Fibroblast of skin of back (primary cell): ENCODE measurements at regions not wholly inside any gene's neighbourhood (a gene's known extent, or its start where the extent isn't known, plus 50 kb on each side); places are given as distances from the start of the nearest gene placed in this dataset.

Source experiments
- DNase-seq: peaks from one replicate; pipeline ENCODE4 v3.0.0-alpha.2; 2013

DNA sequence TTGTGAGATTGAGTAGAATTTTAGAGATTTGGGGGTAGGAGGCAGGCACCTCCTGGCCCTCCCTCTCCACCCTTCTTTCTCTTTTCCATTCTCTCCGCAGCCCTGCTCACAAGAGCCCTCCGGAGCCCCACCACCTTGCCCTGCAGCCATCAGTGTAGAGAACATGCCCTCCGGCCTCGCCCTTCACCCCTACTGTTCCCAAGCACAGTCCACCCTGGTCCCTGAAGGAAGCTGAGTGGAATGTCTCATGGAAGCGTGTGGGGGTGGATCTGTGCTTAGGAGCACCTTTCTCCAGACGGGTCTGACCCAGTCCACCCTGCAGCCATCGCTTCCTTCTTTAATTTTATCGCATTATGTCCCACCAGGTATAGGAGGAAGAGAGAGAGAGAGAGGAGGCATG is 267.1 kb downstream of the NSG2 start:
- no peak for DNase-seq

GRCh38 chr5:174313615-174314014 is 268.1 kb downstream of the NSG2 start:
- no peak for DNase-seq

GRCh38 chr5:174314261-174314660 is 268.8 kb downstream of the NSG2 start:
- DNase-seq = no peak

- DNase-seq = no peak
These were observed 270.0 kb downstream of the NSG2 start for GRCh38 chr5:174315471-174315870.

DNA sequence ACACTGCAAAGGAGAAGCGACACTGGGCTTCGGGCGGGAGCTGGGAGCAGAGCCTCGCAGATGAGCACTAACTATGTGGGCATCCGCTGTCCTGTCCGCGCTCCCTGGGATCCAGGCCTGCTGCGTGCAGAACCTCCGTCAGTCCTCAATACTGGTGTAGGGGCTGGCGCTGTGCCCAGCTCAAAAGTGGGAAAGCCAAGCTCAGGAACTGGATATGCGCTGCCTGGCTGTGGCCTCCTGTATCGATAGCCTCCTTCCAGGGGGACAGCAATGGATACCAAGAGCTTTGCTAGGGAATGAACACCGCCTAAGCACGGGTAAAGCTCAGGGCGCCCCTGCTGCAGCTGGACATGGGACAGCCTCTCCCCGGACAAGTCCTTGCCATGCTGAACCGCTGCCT is 270.4 kb downstream of the NSG2 start:
- no peak for DNase-seq

- no peak for DNase-seq
These were observed 270.8 kb downstream of the NSG2 start for GRCh38 chr5:174316326-174316725.

DNA sequence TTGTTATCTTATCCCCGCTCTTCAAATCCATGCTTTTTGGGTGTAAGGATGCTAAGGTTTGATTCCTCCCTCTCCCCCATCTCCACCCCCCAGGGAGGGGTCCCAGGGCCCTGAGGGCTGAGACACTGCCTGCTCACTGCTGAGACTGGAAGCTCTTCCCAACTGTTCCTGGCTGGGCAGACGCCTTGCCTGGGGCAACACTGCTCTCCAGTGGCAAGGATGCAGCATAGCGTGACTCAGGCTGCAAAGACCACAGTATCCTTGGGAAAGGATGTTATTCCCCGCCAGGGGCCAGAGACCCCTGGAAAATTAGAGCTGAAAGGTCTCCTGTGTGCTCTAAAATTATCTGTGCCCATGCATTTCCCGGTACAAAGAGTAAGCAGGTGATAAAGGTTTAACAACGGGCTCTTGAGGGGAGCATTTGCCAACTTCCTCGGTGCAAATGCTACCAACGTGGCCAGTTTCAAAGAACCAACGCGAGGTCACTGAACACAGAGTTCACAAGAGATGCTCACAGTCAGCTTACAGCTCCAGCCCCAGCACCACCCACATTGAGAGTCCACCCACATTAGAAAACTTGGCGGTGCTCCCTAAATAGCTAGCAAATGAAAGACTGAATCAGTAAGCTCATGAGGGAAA is 271.9 kb downstream of the NSG2 start:
- peak; percentile 56 for DNase-seq

- DNase-seq = no peak
These were observed 273.1 kb downstream of the NSG2 start for GRCh38 chr5:174318578-174318977.

DNA sequence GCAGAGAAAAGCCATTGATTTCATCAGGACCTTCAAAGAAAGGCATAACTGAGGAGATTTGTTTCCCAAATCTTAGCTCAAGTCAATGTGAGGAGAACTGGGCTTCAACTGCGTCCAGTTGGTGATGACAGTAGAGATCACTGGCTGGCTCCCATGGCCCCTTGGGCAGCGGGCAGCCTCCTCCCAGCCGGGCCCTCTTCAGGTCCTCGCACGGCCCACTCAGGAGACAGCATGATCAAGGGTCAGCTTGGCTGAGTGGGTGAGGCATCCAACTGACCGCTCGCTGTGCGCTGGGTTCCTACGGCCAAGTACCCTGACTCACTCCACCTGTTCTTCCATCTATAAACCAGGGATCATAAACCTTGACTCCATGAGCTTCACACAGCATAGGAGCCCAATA is 274.0 kb downstream of the NSG2 start:
- no peak for DNase-seq

- no peak for DNase-seq
These were observed 274.5 kb downstream of the NSG2 start for GRCh38 chr5:174320051-174320450.

- DNase-seq = peak; percentile 30
These were observed 278.4 kb downstream of the NSG2 start for GRCh38 chr5:174323878-174324281.

DNA sequence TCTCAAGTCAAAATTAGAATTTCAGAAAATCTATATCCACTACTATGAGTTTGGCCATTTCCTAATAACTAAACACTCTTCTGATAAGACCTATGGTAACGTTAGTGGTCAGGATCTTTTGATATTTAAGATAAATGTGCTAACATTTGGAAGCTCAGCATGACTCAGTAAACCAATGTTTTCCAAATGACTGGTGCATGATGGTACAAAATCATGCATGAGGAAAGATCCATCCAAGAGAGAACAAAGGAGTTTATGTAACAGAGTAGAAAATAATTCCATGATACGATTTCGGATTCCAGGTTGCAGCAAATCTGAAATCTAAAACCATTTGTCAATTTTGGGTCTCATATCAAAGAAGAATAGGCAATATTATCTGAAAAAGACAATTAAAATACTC is 279.2 kb downstream of the NSG2 start:
- peak; percentile 26 for DNase-seq

DNA sequence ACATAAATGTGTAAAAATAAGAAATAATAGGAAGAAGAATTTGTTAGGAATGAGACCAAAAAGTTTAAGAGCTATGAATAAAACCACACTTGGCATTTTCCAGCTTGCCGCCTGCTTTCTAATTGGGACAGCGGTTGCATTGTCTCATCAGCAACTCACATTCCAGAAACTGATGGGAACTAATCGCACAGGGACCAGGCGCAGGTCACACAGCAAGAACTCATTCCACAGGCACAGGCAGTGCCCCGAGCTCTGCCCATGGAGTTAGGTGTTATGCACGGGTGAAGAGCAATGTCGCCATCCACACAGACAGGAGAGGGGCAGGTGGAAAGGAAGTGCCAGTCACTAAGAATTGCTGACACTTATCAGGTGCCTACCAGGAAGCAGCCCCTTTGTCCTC is 279.9 kb downstream of the NSG2 start:
- DNase-seq = no peak

GRCh38 chr5:174325961-174326360 is 280.5 kb downstream of the NSG2 start:
- DNase-seq = no peak

- no peak for DNase-seq
These were observed 280.9 kb downstream of the NSG2 start for GRCh38 chr5:174326372-174326771.

- peak; percentile 77 for DNase-seq
These were observed 281.9 kb downstream of the NSG2 start for GRCh38 chr5:174327317-174327864.

GRCh38 chr5:174327896-174328295 is 282.4 kb downstream of the NSG2 start:
- DNase-seq = no peak

GRCh38 chr5:174328631-174329299 is 283.3 kb downstream of the NSG2 start:
- DNase-seq = peak; percentile 35

- DNase-seq = no peak
These were observed 284.2 kb downstream of the NSG2 start for GRCh38 chr5:174329738-174330137.

GRCh38 chr5:174335682-174336364 is 290.3 kb downstream of the NSG2 start:
- peak; percentile 86 for DNase-seq

GRCh38 chr5:174336479-174336878 is 291.0 kb downstream of the NSG2 start:
- no peak for DNase-seq

- DNase-seq = no peak
These were observed 292.0 kb downstream of the NSG2 start for GRCh38 chr5:174337276-174338184.
